Prostate gland (tissue), 2 donors: ENCODE measurements at regions not wholly inside any gene's neighbourhood (a gene's known extent, or its start where the extent isn't known, plus 50 kb on each side); places are given as distances from the start of the nearest gene placed in this dataset.

ENCODE experiments used
- DNase-seq: peaks from one replicate; pipeline ENCODE4 v3.0.0-alpha.2; 2019; ENCODE audit warnings: low spot score
- H3K27ac ChIP-seq, 2 donors: fragments of 200-600 bp; sonication (generic); 2 replicates each; pipeline ENCODE4 v1.5.1; 2017 to 2019
- H3K27me3 ChIP-seq: fragments of 200-600 bp; sonication (generic); replicated peaks from 2 replicates; pipeline ENCODE4 v1.5.1; 2019; ENCODE audit not compliant: insufficient read depth
- H3K36me3 ChIP-seq, 2 donors: fragments of 200-600 bp; sonication (generic); 1 replicate in 1 of 2; 2 replicates in 1 of 2; pipeline versions ENCODE4 v1.5.1 to v1.8.1; 2017 to 2019
- H3K4me1 ChIP-seq: fragments of 200-600 bp; sonication (generic); replicated peaks from 2 replicates; pipeline ENCODE4 v1.5.1; 2019
- H3K4me3 ChIP-seq, 2 donors: fragments of 200-600 bp; sonication (generic); 2 replicates each; pipeline ENCODE4 v1.5.1; 2017 to 2019
- H3K9me3 ChIP-seq: fragments of 200-600 bp; sonication (generic); 2 replicates; pipeline ENCODE4 v1.5.1; 2017
- CTCF ChIP-seq, 4 experiments: fragments of 200-600 bp in 2 of 4; fragments of 450-650 bp in 2 of 4; sonication (generic) in 2 of 4; IDR thresholded peaks; 1 replicate in 3 of 4; 2 replicates in 1 of 4; pipeline ENCODE4 v1.5.1; 2016 to 2019; ENCODE audit warnings: antibody characterized with exemption in 4 of 4, mild to moderate bottlenecking in 2 of 4, moderate library complexity in 2 of 4
- POLR2A ChIP-seq: fragments of 450-650 bp; IDR thresholded peaks from one replicate; pipeline ENCODE4 v1.6.1; 2016; ENCODE audit warnings: antibody characterized with exemption, mild to moderate bottlenecking
- POLR2AphosphoS5 ChIP-seq: sonication (generic); formaldehyde crosslinking; IDR thresholded peaks from one replicate; pipeline ENCODE4 v1.6.1; 2017; ENCODE audit warnings: antibody characterized with exemption
- WGBS: methylation state at CpG from one replicate; pipeline ENCODE4 v1.1.5; 2018; 5-methylcytosine and 5-hydroxymethylcytosine counted together
- intact Hi-C: fragments of 100-400 bp; cut with DNase I; formaldehyde crosslinking; loops from one replicate; pipeline ENCODE4 v1.14.2; 2022

GRCh38 chr10:60487543-60487942, 97.9 kb upstream of the ANK3 start:
- 97% methylated on average over 9 of the region's 9 CpGs for whole genome bisulfite sequencing
- no peak for TF ChIP-seq POLR2A
- TF ChIP-seq POLR2AphosphoS5 = no peak
- TF ChIP-seq CTCF (IDR thresholded peaks at IDR 0.05) = no peak

DNA sequence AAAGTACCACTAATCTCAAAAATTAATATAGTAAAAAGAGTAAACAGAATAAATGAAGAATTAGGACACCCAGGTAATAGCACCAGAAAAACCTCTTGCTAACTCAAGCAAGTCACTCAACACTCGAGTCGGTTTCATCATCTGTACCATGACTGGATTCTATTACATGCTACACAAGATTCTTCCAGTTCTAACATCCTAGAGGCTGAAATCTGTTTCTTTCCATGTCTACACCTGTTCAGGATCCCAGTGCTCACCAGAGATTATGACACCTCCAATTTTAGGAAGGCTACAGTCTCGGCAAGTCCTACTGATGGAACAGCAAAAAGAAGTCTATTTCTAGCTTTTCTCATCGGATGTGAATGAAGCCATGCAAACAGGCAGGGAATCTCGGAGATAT, 95.3 kb upstream of the ANK3 start:
- TF ChIP-seq POLR2A = no peak
- no peak for TF ChIP-seq CTCF (IDR thresholded peaks at IDR 0.05)
- TF ChIP-seq POLR2AphosphoS5 = no peak

More at GRCh38 chr10:60487543-60487942, 97.9 kb upstream of the ANK3 start:
- no peak overlapping the region for H3K27ac ChIP-seq
- no peaks in the 10 kb centered on the region for H3K4me1 ChIP-seq
- no peak for DNase-seq
- H3K4me3 ChIP-seq = no peak overlapping the region
- no peaks in the 10 kb centered on the region for H3K9me3 ChIP-seq
- intact Hi-C loops = no loop called here
- H3K27me3 ChIP-seq = no peaks in the 10 kb centered on the region
- H3K36me3 ChIP-seq = no peaks in the 10 kb centered on the region

GRCh38 chr10:60480865-60481563, 91.3 kb upstream of the ANK3 start:
- WGBS = 20% methylated on average over 8 of the region's 8 CpGs
- no peaks in the 10 kb centered on the region for H3K9me3 ChIP-seq
- TF ChIP-seq POLR2AphosphoS5 (peak; percentile 83), CTCF (IDR thresholded peaks at IDR 0.05) (no peak)
- no peak overlapping the region for H3K27ac ChIP-seq
- H3K36me3 ChIP-seq = no peaks in the 10 kb centered on the region
- intact Hi-C loops = no loop called here
- no peaks in the 10 kb centered on the region for H3K27me3 ChIP-seq
- H3K4me3 ChIP-seq = no peak overlapping the region
- no peaks in the 10 kb centered on the region for H3K4me1 ChIP-seq
- DNase-seq = peak; percentile 75

More for the DNA sequence above, 95.3 kb upstream of the ANK3 start:
- intact Hi-C loops = no loop called here
- DNase-seq = no peak
- H3K27ac ChIP-seq = no peak overlapping the region
- H3K9me3 ChIP-seq = no peaks in the 10 kb centered on the region
- no peaks in the 10 kb centered on the region for H3K27me3 ChIP-seq
- no peaks in the 10 kb centered on the region for H3K36me3 ChIP-seq
- no peaks in the 10 kb centered on the region for H3K4me1 ChIP-seq
- H3K4me3 ChIP-seq = no peak overlapping the region
- WGBS = 94% methylated on average over 5 of the region's 5 CpGs

- no peak for DNase-seq
- Histone ChIP-seq H3K27ac (no peak overlapping the region), H3K4me1 (no peaks in the 10 kb centered on the region), H3K36me3 (no peaks in the 10 kb centered on the region), H3K9me3 (no peaks in the 10 kb centered on the region), H3K27me3 (no peaks in the 10 kb centered on the region), H3K4me3 (no peak overlapping the region)
- intact Hi-C loops = no loop called here
- WGBS = 93% methylated on average over 4 of the region's 4 CpGs
- TF ChIP-seq CTCF (IDR thresholded peaks at IDR 0.05) (no peak), POLR2AphosphoS5 (no peak), POLR2A (no peak)
These were observed 89.8 kb upstream of the ANK3 start for GRCh38 chr10:60479305-60480020.

GRCh38 chr10:60476451-60476850, 86.8 kb upstream of the ANK3 start:
- no peaks in the 10 kb centered on the region for H3K9me3 ChIP-seq
- WGBS = 94% methylated on average over 2 of the region's 2 CpGs
- DNase-seq = no peak
- no peaks in the 10 kb centered on the region for H3K27me3 ChIP-seq
- intact Hi-C loops = no loop called here
- no peaks in the 10 kb centered on the region for H3K36me3 ChIP-seq
- no peak for TF ChIP-seq POLR2AphosphoS5
- no peak for TF ChIP-seq POLR2A
- no peak for TF ChIP-seq CTCF (IDR thresholded peaks at IDR 0.05)
- H3K4me3 ChIP-seq = no peak overlapping the region
- no peaks in the 10 kb centered on the region for H3K4me1 ChIP-seq
- no peak overlapping the region for H3K27ac ChIP-seq
